ENCODE measurements at regions not wholly inside any gene's neighbourhood (a gene's known extent, or its start where the extent isn't known, plus 50 kb on each side); places are given as distances from the start of the nearest gene placed in this dataset.

DNA sequence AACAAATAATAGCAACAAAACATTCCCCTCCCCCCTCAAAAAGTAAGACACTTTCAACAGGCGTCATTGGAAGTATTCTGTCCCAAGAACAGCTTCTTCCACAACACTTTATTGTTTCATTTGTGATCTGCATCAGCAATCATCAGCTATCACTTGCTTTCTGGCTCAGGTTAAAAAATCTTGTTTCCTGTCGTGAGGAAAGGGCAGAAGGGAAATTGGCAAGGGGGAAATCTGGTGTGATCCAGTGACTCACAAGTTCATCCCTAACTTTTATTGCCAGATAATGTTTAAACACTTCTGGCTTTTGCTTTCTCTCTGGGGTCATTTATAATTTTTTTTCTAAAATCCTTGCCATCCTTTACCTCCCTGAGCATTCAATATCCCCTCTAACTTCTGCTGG, 247.4 kb upstream of the GIMD1 start:
- Mint-ChIP-seq H3K4me3 (no peak overlapping the region), H3K36me3 (no peaks in the 10 kb centered on the region), H3K27ac (no peak overlapping the region), H3K9me3 (peaks cover 0 to 1% (median 0%) of the 10 kb centered on the region in 7 donors), H3K4me1 (no peaks in the 10 kb centered on the region), H3K27me3 (ENCODE audit: low read depth in 3 of 3) (peaks cover 0 to 2% (median 0%) of the 10 kb centered on the region in 3 donors)
- Histone ChIP-seq H3K27ac (ENCODE audit: low read depth in 1 of 2, low read length in 2 of 2) (no peak overlapping the region), H3K9me3 (replicated peaks in 1 of 2; ENCODE audit: control insufficient read depth in 1 of 2, insufficient read depth in 1 of 2, low read length in 2 of 2) (peaks cover 0 to under 1% of the 10 kb centered on the region in 2 donors), H3K4me3 (replicated peaks in 1 of 3; ENCODE audit: low read depth in 2 of 3, low read length in 3 of 3) (no peak overlapping the region), H4K20me1 (ENCODE audit: insufficient read depth, low read length) (no peaks in the 10 kb centered on the region), H3K9ac (ENCODE audit: insufficient read depth, low read length, poor library complexity, severe bottlenecking) (no peak overlapping the region), H3K4me1 (ENCODE audit: control insufficient read depth in 1 of 2, insufficient read depth in 2 of 2, low read length in 2 of 2) (no peaks in the 10 kb centered on the region), H3K27me3 (ENCODE audit: control insufficient read depth in 2 of 2, insufficient read depth in 2 of 2, low read length in 2 of 2) (peaks cover 0 to 2% of the 10 kb centered on the region in 2 donors), H3K79me2 (ENCODE audit: insufficient read depth, low read length) (no peaks in the 10 kb centered on the region), H3K36me3 (replicated peaks in 1 of 2; ENCODE audit: control insufficient read depth in 1 of 2, insufficient read depth in 2 of 2, low read length in 2 of 2) (no peaks in the 10 kb centered on the region), H3K4me2 (replicated peaks; ENCODE audit: extremely low read depth, low read length, poor library complexity, severe bottlenecking) (no peak overlapping the region), H2AFZ (ENCODE audit: insufficient read depth, low read depth, low read length, poor library complexity, severe bottlenecking) (no peak overlapping the region)
- DNase-seq: no peak
- TF ChIP-seq, protein P1, sequence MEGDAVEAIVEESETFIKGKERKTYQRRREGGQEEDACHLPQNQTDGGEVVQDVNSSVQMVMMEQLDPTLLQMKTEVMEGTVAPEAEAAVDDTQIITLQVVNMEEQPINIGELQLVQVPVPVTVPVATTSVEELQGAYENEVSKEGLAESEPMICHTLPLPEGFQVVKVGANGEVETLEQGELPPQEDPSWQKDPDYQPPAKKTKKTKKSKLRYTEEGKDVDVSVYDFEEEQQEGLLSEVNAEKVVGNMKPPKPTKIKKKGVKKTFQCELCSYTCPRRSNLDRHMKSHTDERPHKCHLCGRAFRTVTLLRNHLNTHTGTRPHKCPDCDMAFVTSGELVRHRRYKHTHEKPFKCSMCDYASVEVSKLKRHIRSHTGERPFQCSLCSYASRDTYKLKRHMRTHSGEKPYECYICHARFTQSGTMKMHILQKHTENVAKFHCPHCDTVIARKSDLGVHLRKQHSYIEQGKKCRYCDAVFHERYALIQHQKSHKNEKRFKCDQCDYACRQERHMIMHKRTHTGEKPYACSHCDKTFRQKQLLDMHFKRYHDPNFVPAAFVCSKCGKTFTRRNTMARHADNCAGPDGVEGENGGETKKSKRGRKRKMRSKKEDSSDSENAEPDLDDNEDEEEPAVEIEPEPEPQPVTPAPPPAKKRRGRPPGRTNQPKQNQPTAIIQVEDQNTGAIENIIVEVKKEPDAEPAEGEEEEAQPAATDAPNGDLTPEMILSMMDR (IDR thresholded peaks at IDR 0.05): no peak
- intact Hi-C loops (cut with micrococcal nuclease): no loop called here
- WGBS (ENCODE audit: insufficient coverage): no CpG with 5 or more reads among the region's 2 CpGs

DNA sequence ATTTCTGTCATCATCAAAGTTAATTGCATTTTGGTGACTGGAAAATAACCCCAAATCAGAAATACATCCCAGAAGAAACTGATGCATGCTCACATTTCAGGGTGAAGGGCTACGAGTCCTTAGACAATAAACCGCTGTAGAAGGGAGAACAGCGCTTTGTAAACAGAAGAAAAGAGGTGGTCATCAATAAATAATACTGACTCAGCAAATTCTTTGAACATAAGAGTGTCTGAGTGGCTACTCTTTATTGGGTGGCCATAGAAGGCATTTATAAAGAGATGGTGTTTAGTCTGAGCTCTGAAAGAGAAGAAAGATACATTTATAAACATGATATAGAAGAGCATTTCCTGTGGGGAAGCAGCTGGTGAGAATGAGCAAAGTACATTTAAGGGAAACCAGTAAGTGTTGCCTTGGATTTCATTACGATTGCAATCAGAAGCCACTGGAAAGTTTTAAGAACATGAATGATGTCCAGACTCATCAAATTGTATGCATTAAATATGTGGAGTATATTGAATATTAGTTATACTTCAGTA, 246.9 kb upstream of the GIMD1 start:
- no peak overlapping the region for H3K4me3 Mint-ChIP-seq
- Histone ChIP-seq H3K4me1 (ENCODE audit: control insufficient read depth in 1 of 2, insufficient read depth in 2 of 2, low read length in 2 of 2) (no peaks in the 10 kb centered on the region), H2AFZ (ENCODE audit: insufficient read depth, low read depth, low read length, poor library complexity, severe bottlenecking) (no peak overlapping the region), H3K79me2 (ENCODE audit: insufficient read depth, low read length) (no peaks in the 10 kb centered on the region), H3K4me3 (replicated peaks in 1 of 3; ENCODE audit: low read depth in 2 of 3, low read length in 3 of 3) (no peak overlapping the region), H3K9me3 (replicated peaks in 1 of 2; ENCODE audit: control insufficient read depth in 1 of 2, insufficient read depth in 1 of 2, low read length in 2 of 2) (peaks cover 0 to 5% of the 10 kb centered on the region in 2 donors), H4K20me1 (ENCODE audit: insufficient read depth, low read length) (no peaks in the 10 kb centered on the region), H3K36me3 (replicated peaks in 1 of 2; ENCODE audit: control insufficient read depth in 1 of 2, insufficient read depth in 2 of 2, low read length in 2 of 2) (no peaks in the 10 kb centered on the region), H3K27me3 (ENCODE audit: control insufficient read depth in 2 of 2, insufficient read depth in 2 of 2, low read length in 2 of 2) (peaks cover 0 to 2% of the 10 kb centered on the region in 2 donors), H3K27ac (ENCODE audit: low read depth in 1 of 2, low read length in 2 of 2) (no peak overlapping the region), H3K4me2 (replicated peaks; ENCODE audit: extremely low read depth, low read length, poor library complexity, severe bottlenecking) (no peak overlapping the region), H3K9ac (ENCODE audit: insufficient read depth, low read length, poor library complexity, severe bottlenecking) (no peak overlapping the region)
- TF ChIP-seq, protein P1 (IDR thresholded peaks at IDR 0.05): no peak
- no peak overlapping the region for H3K27ac Mint-ChIP-seq
- no peak for DNase-seq
- no CpG with 5 or more reads among the region's 4 CpGs for WGBS (ENCODE audit: insufficient coverage)
- peaks cover 0 to 6% (median 2%) of the 10 kb centered on the region in 7 donors for H3K9me3 Mint-ChIP-seq
- no peaks in the 10 kb centered on the region for H3K4me1 Mint-ChIP-seq
- H3K27me3 Mint-ChIP-seq (ENCODE audit: low read depth in 3 of 3): peaks cover 0 to 2% (median 0%) of the 10 kb centered on the region in 3 donors
- intact Hi-C loops (cut with micrococcal nuclease): no loop called here
- H3K36me3 Mint-ChIP-seq: no peaks in the 10 kb centered on the region
